K562 (cell line): ENCODE measurements at regions not wholly inside any gene's neighbourhood (a gene's known extent, or its start where the extent isn't known, plus 50 kb on each side); places are given as distances from the start of the nearest gene placed in this dataset.

Experiments used
- ATAC-seq: fragments of 200-7000 bp; cut with Tn5 transposase; 3 replicates; pipeline ENCODE4 v1.9.1; 2020; ENCODE audit warnings: moderate library complexity
- BruUV-seq: library from RNA; stranded (reverse); fragments of 400-500 nt; replicated peaks from 2 replicates; lab custom pipeline; 2021; lab: Mats Ljungman, UMichigan
- CTCF ChIA-PET: fragments of 300-600 bp; formaldehyde crosslinking; extraction: SDS; loops from one replicate; lab custom pipeline; 2021; ENCODE audit warnings: low intra/inter-chr PET ratio; lab: Yijun Ruan, JAX
- POLR2A ChIA-PET: fragments of 300-600, 350-650 bp; sonication (Branson Sonifier 250); formaldehyde crosslinking; extraction: SDS; loops from one replicate; lab custom pipeline; 2021; ENCODE audit warnings: antibody characterized with exemption, inconsistent platforms; lab: Yijun Ruan, JAX
- DNase-seq, 4 experiments: peaks; one replicate each; pipeline versions ENCODE4 v3.0.0 to v3.0.0-alpha.2; 2011 to 2018; ENCODE audit warnings: low spot score in 3 of 4, mixed read lengths in 3 of 4; ENCODE audit errors: extremely low read depth in 1 of 4
- FAIRE-seq: peaks from 2 replicates; lab custom pipeline; 2011; peaks lifted over from hg19 to GRCh38; lab: Jason Lieb, UNC
- H2AFZ ChIP-seq: 2 replicates; pipeline ENCODE4 v1.6.0; 2011; ENCODE audit warnings: low read depth, low read length, control low read depth, inconsistent platforms
- H3K27ac ChIP-seq: fragments of 200-600 bp; 3 replicates; pipeline ENCODE4 v1.8.0; 2011; ENCODE audit warnings: low read depth, mild to moderate bottlenecking, control low read depth, inconsistent platforms, low read length, moderate library complexity, mixed read lengths; ENCODE audit errors: extremely low read depth
- H3K27me3 ChIP-seq, 2 experiments: fragments of 300-600 bp in 1 of 2; 2 replicates in 1 of 2; 3 replicates in 1 of 2; pipeline versions ENCODE4 v1.6.0 to v1.8.0; 2011; ENCODE audit warnings: inconsistent platforms in 2 of 2, low read length in 2 of 2, mild to moderate bottlenecking in 1 of 2, mixed read lengths in 1 of 2, moderate library complexity in 1 of 2; ENCODE audit not compliant: control insufficient read depth in 2 of 2, insufficient read depth in 2 of 2
- H3K36me3 ChIP-seq: fragments of 300-600 bp; 3 replicates; pipeline ENCODE4 v1.8.0; 2011; ENCODE audit warnings: mild to moderate bottlenecking, low read length, inconsistent platforms; ENCODE audit not compliant: control insufficient read depth, insufficient read depth
- H3K4me1 ChIP-seq, 2 experiments: fragments of 200-600 bp in 1 of 2; replicated peaks in 1 of 2; 2 replicates in 1 of 2; 3 replicates in 1 of 2; pipeline versions ENCODE4 v1.5.1 to v1.8.0; 2011; ENCODE audit warnings: inconsistent platforms in 2 of 2, low read length in 2 of 2, mild to moderate bottlenecking in 1 of 2, mixed read lengths in 1 of 2, moderate library complexity in 1 of 2; ENCODE audit not compliant: control insufficient read depth in 2 of 2, insufficient read depth in 2 of 2
- H3K4me2 ChIP-seq: 2 replicates; pipeline ENCODE4 v1.6.1; 2011; ENCODE audit warnings: low read length, control low read depth, inconsistent platforms, mixed read lengths; ENCODE audit not compliant: insufficient read depth
- H3K4me3 ChIP-seq: fragments of 200-600 bp; sonication (generic), shearing (Covaris generic); 2 replicates; pipeline ENCODE4 v1.5.1; 2016; ENCODE audit warnings: control low read depth, inconsistent platforms
- H3K79me2 ChIP-seq: fragments of 200-600 bp; 3 replicates; pipeline ENCODE4 v1.8.0; 2011; ENCODE audit warnings: low read length, inconsistent platforms; ENCODE audit not compliant: control insufficient read depth, insufficient read depth
- H3K9ac ChIP-seq, 2 experiments: 2 replicates each; pipeline versions ENCODE4 v1.6.0 to v1.6.1; 2011; ENCODE audit warnings: low read depth in 2 of 2, low read length in 2 of 2, control low read depth in 1 of 2, inconsistent platforms in 1 of 2, mild to moderate bottlenecking in 1 of 2, mixed read lengths in 1 of 2; ENCODE audit not compliant: insufficient read depth in 1 of 2
- H3K9me1 ChIP-seq: one replicate; pipeline ENCODE4 v1.6.0; 2011; ENCODE audit warnings: inconsistent platforms, mild to moderate bottlenecking, low read length, moderate library complexity; ENCODE audit not compliant: control insufficient read depth, insufficient read depth
- H3K9me3 ChIP-seq: replicated peaks from 2 replicates; pipeline ENCODE4 v1.5.1; 2011; ENCODE audit warnings: low read depth, low read length, inconsistent platforms; ENCODE audit not compliant: control insufficient read depth, insufficient read depth
- H4K20me1 ChIP-seq: replicated peaks from 2 replicates; pipeline ENCODE4 v1.6.1; 2011; ENCODE audit warnings: low read length, inconsistent platforms, mixed read lengths; ENCODE audit not compliant: control insufficient read depth, insufficient read depth
- BRCA1 ChIP-seq, 2 experiments: fragments of 450-650 bp in 1 of 2; sonication (generic) in 1 of 2; formaldehyde crosslinking in 1 of 2; IDR thresholded peaks; 2 replicates each; pipeline versions ENCODE4 v1.5.0 to v1.6.1; 2017 to 2020; ENCODE audit warnings: mild to moderate bottlenecking in 1 of 2, missing genetic modification reagents in 1 of 2
- CHD2 ChIP-seq: IDR thresholded peaks from 2 replicates; pipeline ENCODE4 v1.6.1; 2011; ENCODE audit warnings: low read depth, low read length
- CXXC5 ChIP-seq: fragments of 250-450 bp; sonication (Bioruptor Pico); IDR thresholded peaks from 2 replicates; pipeline ENCODE4 v1.8.0; 2022; ENCODE audit warnings: inconsistent platforms, mild to moderate bottlenecking, moderate library complexity
- E2F3 ChIP-seq: fragments of 250-450 bp; sonication (Bioruptor Pico); IDR thresholded peaks from 2 replicates; pipeline ENCODE4 v1.4.0; 2020; ENCODE audit warnings: mild to moderate bottlenecking
- TSC22D4 ChIP-seq: fragments of 450-650 bp; IDR thresholded peaks from 2 replicates; pipeline ENCODE4 v1.6.1; 2016; ENCODE audit warnings: missing genetic modification characterization, missing biosample characterization, control low read depth
- ZBTB11 ChIP-seq, 3 experiments: fragments of 200-800 bp in 1 of 3; fragments of 250-450 bp in 1 of 3; fragments of 450-650 bp in 1 of 3; sonication (Bioruptor Pico) in 1 of 3; sonication (Bioruptor generic) in 1 of 3; formaldehyde crosslinking in 1 of 3; IDR thresholded peaks; 2 replicates each; pipeline versions ENCODE4 v1.6.1 to v1.8.0; 2016 to 2022; ENCODE audit warnings: mild to moderate bottlenecking in 2 of 3, missing genetic modification characterization in 2 of 3, missing compliant biosample characterization in 1 of 3, moderate library complexity in 1 of 3
- ZNF282 ChIP-seq: sonication (generic); formaldehyde crosslinking; IDR thresholded peaks from 2 replicates; pipeline ENCODE4 v1.8.1; 2023; ENCODE audit warnings: missing genetic modification reagents
- ZNF511 ChIP-seq: sonication (generic); formaldehyde crosslinking; IDR thresholded peaks from 2 replicates; pipeline ENCODE4 v1.8.0; 2022; ENCODE audit warnings: mild to moderate bottlenecking, missing genetic modification reagents
- ZNF707 ChIP-seq: fragments of 250-450 bp; sonication (Bioruptor Pico); conservative IDR thresholded peaks from 2 replicates; pipeline ENCODE4 v1.8.0; 2022; ENCODE audit warnings: inconsistent platforms, mild to moderate bottlenecking, moderate library complexity
- WGBS: fragments of 100-300 bp; shearing (Covaris generic); methylation state at CpG from one replicate; pipeline ENCODE4 v1.1.6; 2016; ENCODE audit warnings: low coverage, mixed read lengths; ENCODE audit not compliant: insufficient coverage; ENCODE audit errors: missing lambda C conversion rate; 5-methylcytosine and 5-hydroxymethylcytosine counted together
- in situ Hi-C: fragments of 300-500 bp; cut with MboI; formaldehyde crosslinking; loops from 4 replicates; pipeline ENCODE4 v1.15.0; 2018; ENCODE audit warnings: inconsistent platforms, mixed read lengths
- intact Hi-C: fragments of 100-400 bp; cut with micrococcal nuclease; formaldehyde crosslinking; loops from 2 replicates; pipeline ENCODE4 v1.14.2; 2022
- TF ChIP-seq, protein P1 (sequence below): sonication (generic); formaldehyde crosslinking; IDR thresholded peaks from 2 replicates; pipeline ENCODE4 v1.9.0; 2022; ENCODE audit warnings: mild to moderate bottlenecking, missing genetic modification reagents

DNA sequence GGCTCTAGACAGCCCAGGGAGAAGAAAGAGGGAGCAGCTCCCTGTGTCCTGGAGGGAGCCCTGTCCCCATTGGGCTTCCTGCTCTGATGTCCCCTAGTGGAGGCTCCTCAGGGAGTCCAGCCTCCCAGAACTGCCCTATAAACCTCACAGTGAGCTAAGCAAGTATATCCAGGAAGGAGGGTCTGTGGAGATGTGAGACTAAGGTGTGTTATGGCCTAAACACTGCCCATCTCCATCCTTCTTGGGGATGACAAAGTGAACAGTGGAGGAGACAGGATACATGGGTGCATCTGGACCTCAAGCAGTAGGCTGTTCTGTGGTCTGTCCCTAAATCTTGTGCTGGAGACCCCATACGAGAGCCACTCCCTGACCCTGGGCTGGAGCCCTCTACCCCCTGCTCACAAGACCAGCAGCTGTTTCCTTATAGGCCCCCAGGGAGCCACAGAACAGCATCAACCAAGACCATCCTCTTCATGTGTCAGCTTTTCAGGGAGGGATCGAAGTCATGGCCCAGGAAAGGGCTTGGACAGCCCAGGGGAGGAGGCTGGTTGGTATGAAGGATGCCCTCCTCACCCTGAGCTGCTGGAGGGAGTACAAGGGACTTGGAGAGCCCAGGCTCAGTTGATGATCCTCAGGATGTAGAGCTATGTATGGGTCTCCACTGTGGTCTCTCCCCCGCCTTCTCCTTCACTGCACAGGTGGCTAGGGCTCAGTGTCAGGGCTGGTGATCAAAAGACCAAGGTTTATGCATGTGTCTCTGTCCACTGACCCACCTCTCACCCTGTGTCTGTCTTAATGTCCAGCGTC lies 49.7 kb upstream of the TOP3B start:
- no peak overlapping the region for H3K27ac ChIP-seq
- no peak overlapping the region for H2AFZ ChIP-seq
- peaks cover 3 to 10% of the 10 kb centered on the region in 2 experiments; a peak in 4 of 5 replicates for H3K4me1 ChIP-seq
- ChIA-PET POLR2A (interaction anchor here (0.6 to 7.9 kb wide), 17 partner anchors 10 to 184 kb away, joined by 3 to 88 read pairs (median 4); no protein-coding TSS in a partner anchor), CTCF (interaction anchor here (2.9 kb wide), 1 partner anchor 163 kb away, joined by 20 read pairs; no protein-coding TSS in a partner anchor)
- no peaks in the 10 kb centered on the region for H3K9me1 ChIP-seq
- ATAC-seq (peak; percentile 15), DNase-seq (peak in 1 of 4 experiments; percentile 61), FAIRE-seq (no peak)
- intact Hi-C loops (loop anchor here (5.0 to 10.0 kb wide), 2 partner anchors 70 to 392 kb away; no protein-coding TSS in a partner anchor), in situ Hi-C loops (no loop called here)
- H3K9me3 ChIP-seq, result no peaks in the 10 kb centered on the region
- H3K79me2 ChIP-seq, result no peaks in the 10 kb centered on the region
- peaks cover 16% of the 10 kb centered on the region; the same call in 1 of the 2 replicates for H4K20me1 ChIP-seq
- no TSS peak for BruUV-seq
- no peak overlapping the region for H3K4me2 ChIP-seq
- 4% methylated on average over 4 of the region's 4 CpGs for WGBS
- H3K9ac ChIP-seq, result no peak overlapping the region; a peak in 1 of 4 replicates
- peaks cover 15 to 49% of the 10 kb centered on the region in 2 experiments; a peak in 4 of 5 replicates for H3K27me3 ChIP-seq
- no peaks in the 10 kb centered on the region for H3K36me3 ChIP-seq
- H3K4me3 ChIP-seq, result no peak overlapping the region
- TF ChIP-seq ZNF511 (CRISPR knock-in tag) (0 out of 2 replicates have a peak, but pooled peaks have one; percentile 1), ZBTB11 (CRISPR knock-in tag; IDR thresholded peaks at IDR 0.05) (0 out of 6 replicates have a peak, but pooled peaks of 1 of the 3 experiments have one; percentile 12), TSC22D4 (tag) (no peak), E2F3 (peak; percentile 42; the same call in 1 of the 2 replicates), CXXC5 (CRISPR knock-in tag) (no peak), CHD2 (no peak), BRCA1 (IDR thresholded peaks at IDR 0.05) (no peak), BRCA1 (CRISPR knock-in tag; IDR thresholded peaks at IDR 0.05) (peak; percentile 17; the same call in 1 of the 2 replicates), ZNF707 (CRISPR knock-in tag) (no peak), ZNF282 (CRISPR knock-in tag) (0 out of 2 replicates have a peak, but pooled peaks have one; percentile 16)
- TF ChIP-seq, protein P1, sequence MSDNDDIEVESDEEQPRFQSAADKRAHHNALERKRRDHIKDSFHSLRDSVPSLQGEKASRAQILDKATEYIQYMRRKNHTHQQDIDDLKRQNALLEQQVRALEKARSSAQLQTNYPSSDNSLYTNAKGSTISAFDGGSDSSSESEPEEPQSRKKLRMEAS, result peak; percentile 29; the same call in 1 of the 2 replicates
